ENCODE measurements at regions not wholly inside any gene's neighbourhood (a gene's known extent, or its start where the extent isn't known, plus 50 kb on each side); places are given as distances from the start of the nearest gene placed in this dataset.

GRCh38 chr3:96169111-96169766 lies 645.2 kb upstream of the EPHA6 start:
- Histone ChIP-seq H3K4me1 (ENCODE audit: low read length) (no peaks in the 10 kb centered on the region), H3K27me3 (replicated peaks; ENCODE audit: insufficient read depth, low read length) (no peaks in the 10 kb centered on the region), H3K9me3 (replicated peaks; ENCODE audit: insufficient read depth, low read length) (no peaks in the 10 kb centered on the region), H3K4me2 (ENCODE audit: low read depth, low read length) (no peak overlapping the region), H3F3A (ENCODE audit: insufficient read depth, low read length) (no peaks in the 10 kb centered on the region), H4K20me1 (ENCODE audit: insufficient read depth, low read length) (no peaks in the 10 kb centered on the region), H3K9me2 (replicated peaks; ENCODE audit: insufficient read depth, low read length) (no peaks in the 10 kb centered on the region), H3K9ac (ENCODE audit: low read length) (no peak overlapping the region), H3K79me2 (ENCODE audit: low read length) (no peaks in the 10 kb centered on the region), H3K36me3 (replicated peaks; ENCODE audit: insufficient read depth, low read length) (no peaks in the 10 kb centered on the region), H2AFZ (ENCODE audit: low read length) (no peak overlapping the region), H3K4me3 (ENCODE audit: low read length) (no peak overlapping the region), H3K27ac (ENCODE audit: low read length) (no peak overlapping the region)
- TF ChIP-seq EZH2phosphoT487 (IDR thresholded peaks at IDR 0.05; ENCODE audit: low read length) = no peak
- no peak for TF ChIP-seq EZH2 (optimal IDR thresholded peaks at IDR 0.05; ENCODE audit: low read depth, low read length)
- TF ChIP-seq, protein P1, sequence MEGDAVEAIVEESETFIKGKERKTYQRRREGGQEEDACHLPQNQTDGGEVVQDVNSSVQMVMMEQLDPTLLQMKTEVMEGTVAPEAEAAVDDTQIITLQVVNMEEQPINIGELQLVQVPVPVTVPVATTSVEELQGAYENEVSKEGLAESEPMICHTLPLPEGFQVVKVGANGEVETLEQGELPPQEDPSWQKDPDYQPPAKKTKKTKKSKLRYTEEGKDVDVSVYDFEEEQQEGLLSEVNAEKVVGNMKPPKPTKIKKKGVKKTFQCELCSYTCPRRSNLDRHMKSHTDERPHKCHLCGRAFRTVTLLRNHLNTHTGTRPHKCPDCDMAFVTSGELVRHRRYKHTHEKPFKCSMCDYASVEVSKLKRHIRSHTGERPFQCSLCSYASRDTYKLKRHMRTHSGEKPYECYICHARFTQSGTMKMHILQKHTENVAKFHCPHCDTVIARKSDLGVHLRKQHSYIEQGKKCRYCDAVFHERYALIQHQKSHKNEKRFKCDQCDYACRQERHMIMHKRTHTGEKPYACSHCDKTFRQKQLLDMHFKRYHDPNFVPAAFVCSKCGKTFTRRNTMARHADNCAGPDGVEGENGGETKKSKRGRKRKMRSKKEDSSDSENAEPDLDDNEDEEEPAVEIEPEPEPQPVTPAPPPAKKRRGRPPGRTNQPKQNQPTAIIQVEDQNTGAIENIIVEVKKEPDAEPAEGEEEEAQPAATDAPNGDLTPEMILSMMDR (IDR thresholded peaks at IDR 0.05; ENCODE audit: low read length) = no peak
- no peak for DNase-seq

- Histone ChIP-seq H3K9me3 (replicated peaks; ENCODE audit: insufficient read depth, low read length) (no peaks in the 10 kb centered on the region), H3F3A (ENCODE audit: insufficient read depth, low read length) (no peaks in the 10 kb centered on the region), H3K27ac (ENCODE audit: low read length) (no peak overlapping the region), H3K9ac (ENCODE audit: low read length) (no peak overlapping the region), H3K4me2 (ENCODE audit: low read depth, low read length) (no peak overlapping the region), H3K27me3 (replicated peaks; ENCODE audit: insufficient read depth, low read length) (no peaks in the 10 kb centered on the region), H3K36me3 (replicated peaks; ENCODE audit: insufficient read depth, low read length) (no peaks in the 10 kb centered on the region), H3K9me2 (replicated peaks; ENCODE audit: insufficient read depth, low read length) (no peaks in the 10 kb centered on the region), H3K4me1 (ENCODE audit: low read length) (no peaks in the 10 kb centered on the region), H3K79me2 (ENCODE audit: low read length) (no peaks in the 10 kb centered on the region), H3K4me3 (ENCODE audit: low read length) (no peak overlapping the region), H4K20me1 (ENCODE audit: insufficient read depth, low read length) (no peaks in the 10 kb centered on the region), H2AFZ (ENCODE audit: low read length) (no peak overlapping the region)
- no peak for DNase-seq
- TF ChIP-seq EZH2 (optimal IDR thresholded peaks at IDR 0.05; ENCODE audit: low read depth, low read length) = no peak
- TF ChIP-seq, protein P1 (IDR thresholded peaks at IDR 0.05; ENCODE audit: low read length) = no peak
- no peak for TF ChIP-seq EZH2phosphoT487 (IDR thresholded peaks at IDR 0.05; ENCODE audit: low read length)
These were observed 641.5 kb upstream of the EPHA6 start for GRCh38 chr3:96172917-96173316.

DNA sequence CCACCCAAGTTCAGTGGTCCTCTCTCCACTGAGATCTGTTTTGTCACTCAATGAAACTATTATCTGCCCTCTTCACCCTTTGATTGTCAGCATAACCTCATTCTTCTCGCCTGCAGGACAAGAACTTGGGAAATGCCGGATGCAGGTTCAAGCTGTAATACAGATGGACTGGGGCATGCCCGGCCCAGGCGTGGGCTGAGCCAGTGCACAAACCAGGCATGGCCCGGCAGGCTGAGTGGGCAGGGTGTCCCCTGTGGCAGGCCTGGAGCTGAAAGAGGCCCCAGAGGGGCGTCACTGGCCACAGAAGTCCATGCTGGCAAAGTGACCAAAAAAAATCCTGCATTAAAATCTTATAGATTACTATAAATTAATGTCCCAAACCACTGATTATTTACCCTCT lies 638.9 kb upstream of the EPHA6 start:
- H3K4me2 ChIP-seq (ENCODE audit: low read depth, low read length) = no peak overlapping the region
- no peak overlapping the region for H2AFZ ChIP-seq (ENCODE audit: low read length)
- DNase-seq = no peak
- H3K9me2 ChIP-seq (replicated peaks; ENCODE audit: insufficient read depth, low read length) = no peaks in the 10 kb centered on the region
- no peaks in the 10 kb centered on the region for H3K9me3 ChIP-seq (replicated peaks; ENCODE audit: insufficient read depth, low read length)
- H3K4me3 ChIP-seq (ENCODE audit: low read length) = no peak overlapping the region
- no peaks in the 10 kb centered on the region for H3F3A ChIP-seq (ENCODE audit: insufficient read depth, low read length)
- TF ChIP-seq EZH2 (optimal IDR thresholded peaks at IDR 0.05; ENCODE audit: low read depth, low read length) (no peak), EZH2phosphoT487 (IDR thresholded peaks at IDR 0.05; ENCODE audit: low read length) (no peak)
- TF ChIP-seq, protein P1 (IDR thresholded peaks at IDR 0.05; ENCODE audit: low read length) = no peak
- H3K27ac ChIP-seq (ENCODE audit: low read length) = no peak overlapping the region
- no peak overlapping the region for H3K9ac ChIP-seq (ENCODE audit: low read length)
- H3K79me2 ChIP-seq (ENCODE audit: low read length) = no peaks in the 10 kb centered on the region
- no peaks in the 10 kb centered on the region for H3K4me1 ChIP-seq (ENCODE audit: low read length)
- no peaks in the 10 kb centered on the region for H3K36me3 ChIP-seq (replicated peaks; ENCODE audit: insufficient read depth, low read length)
- no peaks in the 10 kb centered on the region for H4K20me1 ChIP-seq (ENCODE audit: insufficient read depth, low read length)
- H3K27me3 ChIP-seq (replicated peaks; ENCODE audit: insufficient read depth, low read length) = no peaks in the 10 kb centered on the region

All from MM.1S (cell line).